Esophagus squamous epithelium (tissue), 4 donors: ENCODE measurements at regions not wholly inside any gene's neighbourhood (a gene's known extent, or its start where the extent isn't known, plus 50 kb on each side); places are given as distances from the start of the nearest gene placed in this dataset.

Experiments used
- CTCF ChIP-seq, 6 experiments: fragments of 450-650 bp in 4 of 6; fragments of 200-600 bp in 2 of 6; sonication (generic) in 2 of 6; IDR thresholded peaks; one replicate each; pipeline ENCODE4 v1.5.1; 2016 to 2019; ENCODE audit warnings: antibody characterized with exemption in 6 of 6, mild to moderate bottlenecking in 4 of 6, moderate library complexity in 4 of 6
- POLR2A ChIP-seq, 4 donors: fragments of 450-650 bp; IDR thresholded peaks; one replicate each; pipeline ENCODE4 v1.6.1; 2017; ENCODE audit warnings: antibody characterized with exemption in 4 of 4, mild to moderate bottlenecking in 4 of 4, moderate library complexity in 3 of 4

- TF ChIP-seq POLR2A (IDR thresholded peaks at IDR 0.05) (no peak), CTCF (IDR thresholded peaks at IDR 0.05) (no peak)
Measured at GRCh38 chr5:82367930-82368329, 89.8 kb upstream of the RPS23 start.
